ENCODE measurements at regions not wholly inside any gene's neighbourhood (a gene's known extent, or its start where the extent isn't known, plus 50 kb on each side); places are given as distances from the start of the nearest gene placed in this dataset.

DNA sequence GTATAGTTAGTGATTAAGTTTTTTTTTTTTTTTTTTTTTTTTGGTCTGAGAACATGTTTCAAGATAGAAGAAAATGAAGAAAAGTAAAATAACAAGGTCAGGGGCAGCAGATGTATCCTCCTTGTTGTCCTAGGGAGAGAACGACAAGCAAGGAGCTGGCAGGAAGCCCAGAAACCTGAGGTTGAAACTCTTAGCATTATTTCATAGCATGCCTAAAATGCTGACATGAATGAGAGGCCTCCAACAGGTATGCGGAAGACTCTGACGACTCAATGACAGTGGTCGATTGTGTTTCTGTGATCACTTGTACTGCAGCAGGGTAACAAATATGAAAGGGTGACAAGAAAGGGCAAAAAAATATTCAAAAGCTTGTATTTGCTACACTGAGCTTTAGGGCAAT, 415.9 kb downstream of the PLA2G4A start:
- ChIA-PET CTCF (no interaction called here), POLR2A (no interaction called here)
- H3K4me3 Mint-ChIP-seq = no peak overlapping the region
- no peaks in the 10 kb centered on the region for H3K9me3 Mint-ChIP-seq (ENCODE audit: insufficient read depth)
- no peaks in the 10 kb centered on the region for H3K27me3 Mint-ChIP-seq (ENCODE audit: low read depth)
- no peaks in the 10 kb centered on the region for H3K4me1 Mint-ChIP-seq (ENCODE audit: low read depth)
- no peak for DNase-seq
- H3K27ac Mint-ChIP-seq = no peak overlapping the region
- H3K36me3 Mint-ChIP-seq (ENCODE audit: low read depth) = no peaks in the 10 kb centered on the region
- ATAC-seq = no peak

- DNase-seq = no peak
- Mint-ChIP-seq H3K4me1 (ENCODE audit: low read depth) (no peaks in the 10 kb centered on the region), H3K27me3 (ENCODE audit: low read depth) (no peaks in the 10 kb centered on the region), H3K36me3 (ENCODE audit: low read depth) (no peaks in the 10 kb centered on the region), H3K9me3 (ENCODE audit: insufficient read depth) (no peaks in the 10 kb centered on the region), H3K27ac (no peak overlapping the region), H3K4me3 (no peak overlapping the region)
- CTCF ChIA-PET = no interaction called here
- POLR2A ChIA-PET = no interaction called here
- ATAC-seq = no peak
These were observed 416.5 kb downstream of the PLA2G4A start for GRCh38 chr1:187245201-187245600.

- H3K9me3 Mint-ChIP-seq (ENCODE audit: insufficient read depth) = no peaks in the 10 kb centered on the region
- H3K4me3 Mint-ChIP-seq = no peak overlapping the region
- no peaks in the 10 kb centered on the region for H3K4me1 Mint-ChIP-seq (ENCODE audit: low read depth)
- no peaks in the 10 kb centered on the region for H3K36me3 Mint-ChIP-seq (ENCODE audit: low read depth)
- ATAC-seq = no peak
- POLR2A ChIA-PET = no interaction called here
- H3K27me3 Mint-ChIP-seq (ENCODE audit: low read depth) = no peaks in the 10 kb centered on the region
- DNase-seq = no peak
- no peak overlapping the region for H3K27ac Mint-ChIP-seq
- CTCF ChIA-PET = no interaction called here
These were observed 420.4 kb downstream of the PLA2G4A start for GRCh38 chr1:187249196-187249595.

- Mint-ChIP-seq H3K9me3 (ENCODE audit: insufficient read depth) (no peaks in the 10 kb centered on the region), H3K4me1 (ENCODE audit: low read depth) (no peaks in the 10 kb centered on the region), H3K4me3 (no peak overlapping the region), H3K27me3 (ENCODE audit: low read depth) (no peaks in the 10 kb centered on the region), H3K36me3 (ENCODE audit: low read depth) (no peaks in the 10 kb centered on the region), H3K27ac (no peak overlapping the region)
- ATAC-seq (no peak), DNase-seq (no peak)
- ChIA-PET CTCF (no interaction called here), POLR2A (no interaction called here)
These were observed 424.2 kb downstream of the PLA2G4A start for GRCh38 chr1:187252923-187253322.

- no peaks in the 10 kb centered on the region for H3K36me3 Mint-ChIP-seq (ENCODE audit: low read depth)
- ATAC-seq (no peak), DNase-seq (no peak)
- ChIA-PET POLR2A (no interaction called here), CTCF (no interaction called here)
- H3K4me3 Mint-ChIP-seq = no peak overlapping the region
- H3K27ac Mint-ChIP-seq = no peak overlapping the region
- peaks cover 4% of the 10 kb centered on the region for H3K9me3 Mint-ChIP-seq (ENCODE audit: insufficient read depth)
- no peaks in the 10 kb centered on the region for H3K4me1 Mint-ChIP-seq (ENCODE audit: low read depth)
- no peaks in the 10 kb centered on the region for H3K27me3 Mint-ChIP-seq (ENCODE audit: low read depth)
These were observed 428.7 kb downstream of the PLA2G4A start for GRCh38 chr1:187257476-187257875.

DNA sequence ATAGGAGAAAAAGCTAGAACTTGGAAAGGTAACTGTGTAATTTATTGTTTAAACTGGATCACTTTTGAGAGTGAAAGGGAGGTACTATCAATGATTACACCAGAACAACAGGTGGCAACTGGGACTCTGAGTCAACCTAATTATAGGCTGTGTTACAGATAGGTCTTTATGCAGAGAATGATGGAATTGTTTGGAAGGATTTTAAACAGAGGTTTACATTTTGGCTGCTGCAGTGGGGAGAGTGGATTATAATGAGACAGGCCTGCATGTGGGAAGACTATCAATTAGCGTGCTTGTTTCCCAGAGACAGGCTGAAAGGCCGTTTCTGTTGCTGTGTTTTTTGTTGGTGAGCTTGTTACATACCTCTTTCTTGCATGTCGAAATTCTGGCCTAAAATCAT, 432.9 kb downstream of the PLA2G4A start:
- Mint-ChIP-seq H3K4me1 (ENCODE audit: low read depth) (no peaks in the 10 kb centered on the region), H3K27ac (no peak overlapping the region), H3K27me3 (ENCODE audit: low read depth) (no peaks in the 10 kb centered on the region), H3K4me3 (no peak overlapping the region), H3K9me3 (ENCODE audit: insufficient read depth) (peaks cover 4% of the 10 kb centered on the region), H3K36me3 (ENCODE audit: low read depth) (no peaks in the 10 kb centered on the region)
- CTCF ChIA-PET = no interaction called here
- POLR2A ChIA-PET = no interaction called here
- ATAC-seq = no peak
- no peak for DNase-seq

GRCh38 chr1:187262731-187263130, 434.0 kb downstream of the PLA2G4A start:
- POLR2A ChIA-PET = no interaction called here
- Mint-ChIP-seq H3K4me1 (ENCODE audit: low read depth) (no peaks in the 10 kb centered on the region), H3K27me3 (ENCODE audit: low read depth) (no peaks in the 10 kb centered on the region), H3K9me3 (ENCODE audit: insufficient read depth) (peaks cover 4% of the 10 kb centered on the region), H3K36me3 (ENCODE audit: low read depth) (no peaks in the 10 kb centered on the region), H3K4me3 (no peak overlapping the region), H3K27ac (no peak overlapping the region)
- CTCF ChIA-PET = no interaction called here
- DNase-seq (no peak), ATAC-seq (no peak)

DNA sequence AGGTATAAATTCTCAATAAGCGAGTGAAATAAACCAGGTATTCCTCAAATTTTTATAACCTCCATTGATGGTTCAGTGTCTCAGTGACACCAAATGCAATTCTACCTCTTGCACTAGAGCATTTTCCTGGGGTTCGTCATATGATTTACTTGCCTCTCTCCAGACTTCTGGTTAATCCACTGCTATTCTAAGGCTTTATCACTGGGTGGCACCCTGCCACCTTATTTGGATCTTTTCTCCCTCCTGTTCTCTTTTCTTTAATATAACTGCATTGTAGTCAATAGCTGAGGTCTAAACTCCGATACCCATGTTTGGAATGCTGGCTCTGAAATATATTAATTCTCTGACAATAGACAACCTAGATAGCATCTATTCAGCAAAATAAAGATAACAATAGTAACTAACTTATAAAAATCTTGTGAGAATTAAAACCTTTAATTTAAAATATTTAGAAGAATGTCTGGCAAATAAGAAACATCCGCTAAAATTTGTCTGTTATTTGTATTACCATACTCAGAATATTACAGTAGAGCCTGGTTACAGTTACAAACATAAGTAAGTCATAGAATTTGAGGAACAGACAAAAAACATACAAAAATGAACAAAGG, 436.4 kb downstream of the PLA2G4A start:
- H3K36me3 Mint-ChIP-seq (ENCODE audit: low read depth) = no peaks in the 10 kb centered on the region

GRCh38 chr1:187266051-187266450, 437.3 kb downstream of the PLA2G4A start:
- no peak overlapping the region for H3K4me3 Mint-ChIP-seq
- no peak overlapping the region for H3K27ac Mint-ChIP-seq
- no peaks in the 10 kb centered on the region for H3K27me3 Mint-ChIP-seq (ENCODE audit: low read depth)
- ChIA-PET CTCF (no interaction called here), POLR2A (no interaction called here)
- ATAC-seq (no peak), DNase-seq (no peak)
- H3K36me3 Mint-ChIP-seq (ENCODE audit: low read depth) = no peaks in the 10 kb centered on the region
- H3K9me3 Mint-ChIP-seq (ENCODE audit: insufficient read depth) = no peaks in the 10 kb centered on the region
- H3K4me1 Mint-ChIP-seq (ENCODE audit: low read depth) = no peaks in the 10 kb centered on the region

More for the DNA sequence above, 436.4 kb downstream of the PLA2G4A start:
- CTCF ChIA-PET = no interaction called here
- Mint-ChIP-seq H3K4me3 (no peak overlapping the region), H3K27me3 (ENCODE audit: low read depth) (no peaks in the 10 kb centered on the region), H3K4me1 (ENCODE audit: low read depth) (no peaks in the 10 kb centered on the region), H3K27ac (no peak overlapping the region), H3K9me3 (ENCODE audit: insufficient read depth) (peaks cover 4% of the 10 kb centered on the region)
- POLR2A ChIA-PET = no interaction called here
- no peak for ATAC-seq
- no peak for DNase-seq

DNA sequence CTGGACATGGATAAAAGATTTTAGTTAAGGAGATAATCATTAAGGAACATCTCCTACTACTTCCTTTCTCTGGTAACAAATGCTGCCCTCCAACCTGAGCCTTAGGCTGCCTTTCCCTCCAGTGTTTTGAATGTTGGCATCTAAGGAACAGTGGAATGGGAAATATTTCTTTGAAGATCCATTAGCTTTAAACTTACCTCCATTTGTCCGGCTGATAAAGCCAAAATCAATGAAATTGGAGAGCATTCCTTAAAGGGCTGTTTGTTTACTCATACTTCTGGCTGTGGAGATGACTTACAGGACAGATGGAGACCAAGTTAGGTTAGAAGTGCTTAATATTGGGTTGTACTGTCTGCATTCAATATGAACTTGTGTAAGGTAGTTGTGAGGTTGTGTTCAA, 439.1 kb downstream of the PLA2G4A start:
- Mint-ChIP-seq H3K36me3 (ENCODE audit: low read depth) (no peaks in the 10 kb centered on the region), H3K4me1 (ENCODE audit: low read depth) (no peaks in the 10 kb centered on the region)
- CTCF ChIA-PET = no interaction called here

DNA sequence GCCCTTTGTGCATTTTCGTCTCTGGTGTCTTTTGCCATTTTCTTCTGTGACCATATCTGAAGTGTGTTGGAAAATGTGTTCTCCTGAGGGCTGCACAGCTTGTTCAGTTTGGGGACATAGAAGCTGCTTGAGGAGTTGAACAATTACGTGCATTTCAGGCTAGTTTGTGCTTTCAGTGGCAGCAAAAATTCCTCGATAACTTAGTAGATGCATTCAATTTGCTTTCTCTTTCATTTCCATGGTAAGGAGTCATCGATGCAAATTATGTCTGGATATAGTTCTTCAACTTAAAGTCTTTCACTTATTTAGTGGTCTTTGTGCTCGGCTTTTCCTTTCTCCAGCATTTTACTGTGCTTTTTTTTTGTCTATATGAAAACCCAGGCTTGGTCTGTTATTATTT, 441.5 kb downstream of the PLA2G4A start:
- H3K4me3 Mint-ChIP-seq = no peak overlapping the region
- ChIA-PET POLR2A (no interaction called here), CTCF (no interaction called here)
- no peaks in the 10 kb centered on the region for H3K36me3 Mint-ChIP-seq (ENCODE audit: low read depth)
- no peak for ATAC-seq
- no peaks in the 10 kb centered on the region for H3K27me3 Mint-ChIP-seq (ENCODE audit: low read depth)
- H3K4me1 Mint-ChIP-seq (ENCODE audit: low read depth) = peaks cover 4% of the 10 kb centered on the region
- no peaks in the 10 kb centered on the region for H3K9me3 Mint-ChIP-seq (ENCODE audit: insufficient read depth)
- no peak overlapping the region for H3K27ac Mint-ChIP-seq
- DNase-seq = no peak

More for the DNA sequence above, 439.1 kb downstream of the PLA2G4A start:
- DNase-seq = no peak
- H3K9me3 Mint-ChIP-seq (ENCODE audit: insufficient read depth) = no peaks in the 10 kb centered on the region
- H3K27ac Mint-ChIP-seq = no peak overlapping the region
- no peaks in the 10 kb centered on the region for H3K27me3 Mint-ChIP-seq (ENCODE audit: low read depth)
- H3K4me3 Mint-ChIP-seq = no peak overlapping the region
- POLR2A ChIA-PET = no interaction called here
- no peak for ATAC-seq

GRCh38 chr1:187275346-187275745, 446.6 kb downstream of the PLA2G4A start:
- no peak for ATAC-seq
- no peak overlapping the region for H3K4me3 Mint-ChIP-seq
- H3K9me3 Mint-ChIP-seq (ENCODE audit: insufficient read depth) = no peaks in the 10 kb centered on the region
- no peaks in the 10 kb centered on the region for H3K36me3 Mint-ChIP-seq (ENCODE audit: low read depth)
- H3K27ac Mint-ChIP-seq = no peak overlapping the region
- no peaks in the 10 kb centered on the region for H3K27me3 Mint-ChIP-seq (ENCODE audit: low read depth)
- peaks cover 4% of the 10 kb centered on the region for H3K4me1 Mint-ChIP-seq (ENCODE audit: low read depth)
- ChIA-PET POLR2A (no interaction called here), CTCF (no interaction called here)
- DNase-seq = no peak

DNA sequence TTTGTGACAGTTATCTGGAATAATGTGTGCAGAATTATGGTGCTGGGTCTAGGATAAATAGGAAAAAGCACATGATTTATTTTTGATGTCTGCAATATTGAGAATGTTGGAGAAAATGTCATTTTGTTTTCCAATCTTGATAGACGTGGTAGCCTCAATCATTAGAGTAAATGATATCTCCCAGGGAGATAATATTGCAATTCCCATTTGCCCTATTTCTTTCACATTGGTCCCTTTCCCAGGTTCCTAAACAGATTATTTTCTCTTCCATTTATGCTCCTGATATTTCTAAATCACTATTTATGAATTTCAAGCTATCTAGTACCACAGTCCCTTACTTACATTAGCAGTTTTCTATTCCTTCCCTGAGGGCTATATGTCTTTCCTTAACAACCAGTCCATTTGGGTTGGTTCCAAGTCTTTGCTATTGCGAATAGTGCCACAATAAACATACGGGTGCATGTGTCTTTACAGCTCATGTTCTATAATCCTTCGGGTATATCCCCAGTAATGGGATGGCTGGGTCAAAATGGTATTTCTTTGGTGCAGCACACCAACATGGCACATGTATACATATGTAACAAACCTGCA, 447.3 kb downstream of the PLA2G4A start:
- DNase-seq (no peak), ATAC-seq (no peak)
- Mint-ChIP-seq H3K36me3 (ENCODE audit: low read depth) (no peaks in the 10 kb centered on the region), H3K9me3 (ENCODE audit: insufficient read depth) (no peaks in the 10 kb centered on the region), H3K4me3 (no peak overlapping the region), H3K27me3 (ENCODE audit: low read depth) (no peaks in the 10 kb centered on the region), H3K4me1 (ENCODE audit: low read depth) (peaks cover 4% of the 10 kb centered on the region), H3K27ac (no peak overlapping the region)
- CTCF ChIA-PET = no interaction called here
- POLR2A ChIA-PET = no interaction called here
